A673 (cell line): ENCODE measurements at regions not wholly inside any gene's neighbourhood (a gene's known extent, or its start where the extent isn't known, plus 50 kb on each side); places are given as distances from the start of the nearest gene placed in this dataset.

Experiments used
- BruUV-seq: library from RNA; stranded (reverse); fragments of 400-500 nt; replicated peaks from 2 replicates; lab custom pipeline; 2021; lab: Mats Ljungman, UMichigan
- CTCF ChIA-PET: fragments of 300-600 bp; sonication (Branson Sonifier 250); formaldehyde crosslinking; loops from one replicate; lab custom pipeline; 2022; ENCODE audit warnings: antibody characterized with exemption; lab: Charles Lee
- POLR2A ChIA-PET: fragments of 300-600 bp; sonication (Branson Sonifier 250); formaldehyde crosslinking; loops from one replicate; lab custom pipeline; 2022; ENCODE audit warnings: antibody characterized with exemption; ENCODE audit not compliant: low non-redundant PET; lab: Charles Lee
- DNase-seq: peaks from one replicate; pipeline ENCODE4 v3.0.0-alpha.2; 2015; ENCODE audit warnings: low spot score
- H3K27ac ChIP-seq: fragments of 200-600 bp; sonication (generic); 2 replicates; pipeline ENCODE4 v1.5.1; 2016; ENCODE audit warnings: mixed run types, low read depth, mild to moderate bottlenecking, mixed read lengths, antibody characterized with exemption, low read length; ENCODE audit not compliant: poor library complexity, severe bottlenecking
- H3K27me3 ChIP-seq: fragments of 200-600 bp; sonication (generic); replicated peaks from 2 replicates; pipeline ENCODE4 v1.6.1; 2017; ENCODE audit warnings: mixed run types, low read depth, mild to moderate bottlenecking, mixed read lengths, antibody characterized with exemption, low read length; ENCODE audit not compliant: insufficient read depth, poor library complexity
- H3K36me3 ChIP-seq: fragments of 200-600 bp; sonication (generic); 2 replicates; pipeline ENCODE4 v1.6.1; 2016; ENCODE audit warnings: mixed run types, mild to moderate bottlenecking, mixed read lengths, antibody characterized with exemption, low read length; ENCODE audit not compliant: insufficient read depth, poor library complexity, severe bottlenecking
- H3K4me1 ChIP-seq: fragments of 200-600 bp; sonication (generic); 2 replicates; pipeline ENCODE4 v1.6.1; 2017; ENCODE audit warnings: mixed run types, mild to moderate bottlenecking, mixed read lengths, antibody characterized with exemption, low read length; ENCODE audit not compliant: insufficient read depth, poor library complexity, severe bottlenecking
- H3K4me3 ChIP-seq: fragments of 200-600 bp; sonication (generic); 2 replicates; pipeline ENCODE4 v1.5.1; 2016; ENCODE audit warnings: low read depth, mixed run types, mild to moderate bottlenecking, mixed read lengths, low read length; ENCODE audit not compliant: poor library complexity, severe bottlenecking
- H3K9me3 ChIP-seq: fragments of 200-600 bp; sonication (generic); 2 replicates; pipeline ENCODE4 v1.6.1; 2016; ENCODE audit warnings: mixed run types, low read depth, mild to moderate bottlenecking, mixed read lengths, antibody characterized with exemption, low read length; ENCODE audit not compliant: poor library complexity, severe bottlenecking
- CTCF ChIP-seq: fragments of 300-800, 200-600 bp; sonication (generic); conservative IDR thresholded peaks from 2 replicates; pipeline ENCODE4 v1.5.1; 2017; ENCODE audit warnings: low read depth, mild to moderate bottlenecking, antibody characterized with exemption, low read length, moderate library complexity, mixed read lengths
- EZH2 ChIP-seq: fragments of 200-600 bp; sonication (generic); IDR thresholded peaks from 2 replicates; pipeline ENCODE4 v1.6.1; 2017; ENCODE audit warnings: borderline replicate concordance, low read depth, mild to moderate bottlenecking, mixed read lengths, antibody characterized with exemption, low read length; ENCODE audit not compliant: poor library complexity, severe bottlenecking
- intact Hi-C: fragments of 100-400 bp; cut with micrococcal nuclease; formaldehyde crosslinking; loops from one replicate; pipeline ENCODE4 v1.10.0; 2022; ENCODE audit not compliant: unreplicated experiment

- intact Hi-C loops: no loop called here
- H3K27me3 ChIP-seq: peaks cover 18% of the 10 kb centered on the region
- POLR2A ChIA-PET: no interaction called here
- H3K27ac ChIP-seq: no peak overlapping the region
- H3K4me1 ChIP-seq: peaks cover 10% of the 10 kb centered on the region
- TF ChIP-seq EZH2 (no peak), CTCF (no peak)
- H3K9me3 ChIP-seq: no peaks in the 10 kb centered on the region
- no peak for DNase-seq
- no TSS peak for BruUV-seq
- CTCF ChIA-PET: no interaction called here
- H3K36me3 ChIP-seq: no peaks in the 10 kb centered on the region
- H3K4me3 ChIP-seq: no peak overlapping the region
Observed at GRCh38 chr13:80572308-80572922, 231.5 kb upstream of the SPRY2 start.

GRCh38 chr13:80571346-80572307 is 230.7 kb upstream of the SPRY2 start:
- H3K4me1 ChIP-seq: peaks cover 10% of the 10 kb centered on the region
- intact Hi-C loops: no loop called here
- peaks cover 18% of the 10 kb centered on the region for H3K27me3 ChIP-seq
- no TSS peak for BruUV-seq
- CTCF ChIA-PET: no interaction called here
- POLR2A ChIA-PET: no interaction called here
- no peak for TF ChIP-seq CTCF
- no peak for TF ChIP-seq EZH2
- no peaks in the 10 kb centered on the region for H3K36me3 ChIP-seq
- H3K4me3 ChIP-seq: no peak overlapping the region
- no peak overlapping the region for H3K27ac ChIP-seq
- no peak for DNase-seq
- H3K9me3 ChIP-seq: no peaks in the 10 kb centered on the region

- ChIA-PET CTCF (no interaction called here), POLR2A (no interaction called here)
- H3K4me3 ChIP-seq: no peak overlapping the region
- peaks cover 18% of the 10 kb centered on the region for H3K4me1 ChIP-seq
- intact Hi-C loops: no loop called here
- TF ChIP-seq CTCF (no peak), EZH2 (no peak)
- H3K27ac ChIP-seq: no peak overlapping the region
- no TSS peak for BruUV-seq
- no peaks in the 10 kb centered on the region for H3K9me3 ChIP-seq
- DNase-seq: no peak
- H3K27me3 ChIP-seq: peaks cover 4% of the 10 kb centered on the region
- H3K36me3 ChIP-seq: no peaks in the 10 kb centered on the region
Observed at GRCh38 chr13:80563439-80563838, 222.5 kb upstream of the SPRY2 start.
